ENCODE measurements at regions not wholly inside any gene's neighbourhood (a gene's known extent, or its start where the extent isn't known, plus 50 kb on each side); places are given as distances from the start of the nearest gene placed in this dataset.

DNA sequence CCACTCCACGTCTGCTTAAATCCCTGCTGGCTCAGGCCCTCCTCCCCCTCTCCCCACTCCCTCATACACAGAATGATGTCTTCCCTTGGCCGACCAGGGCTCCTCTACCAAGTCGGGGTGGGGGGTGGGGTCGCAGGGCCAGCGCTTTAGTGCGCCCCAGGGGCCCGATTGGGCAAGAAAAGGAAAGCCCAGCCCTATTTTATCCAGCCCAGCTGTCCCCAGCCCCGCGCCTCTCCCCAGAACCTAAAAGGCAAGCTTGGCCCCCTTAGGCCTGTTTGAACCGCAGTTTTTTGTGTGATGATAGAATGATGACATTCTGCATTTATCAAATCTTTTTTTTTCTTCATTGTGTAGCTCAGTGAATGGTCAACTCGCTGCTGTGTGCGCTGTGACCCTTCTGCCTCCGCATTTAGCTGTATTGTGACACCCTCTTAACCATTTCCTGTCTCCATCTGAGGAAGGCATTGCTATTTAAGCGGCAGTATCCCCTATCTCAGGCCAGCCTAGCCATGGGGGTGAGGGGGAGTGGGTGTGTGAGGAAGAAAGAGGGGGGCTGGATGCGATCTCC lies 231.4 kb downstream of the HAUS1 start:
- TF ChIP-seq ZXDB (tag by site-specific recombination; IDR thresholded peaks at IDR 0.05), result no peak
- no peak for TF ChIP-seq ZNF10 (tag by site-specific recombination; IDR thresholded peaks at IDR 0.05)
- TF ChIP-seq, protein P1, sequence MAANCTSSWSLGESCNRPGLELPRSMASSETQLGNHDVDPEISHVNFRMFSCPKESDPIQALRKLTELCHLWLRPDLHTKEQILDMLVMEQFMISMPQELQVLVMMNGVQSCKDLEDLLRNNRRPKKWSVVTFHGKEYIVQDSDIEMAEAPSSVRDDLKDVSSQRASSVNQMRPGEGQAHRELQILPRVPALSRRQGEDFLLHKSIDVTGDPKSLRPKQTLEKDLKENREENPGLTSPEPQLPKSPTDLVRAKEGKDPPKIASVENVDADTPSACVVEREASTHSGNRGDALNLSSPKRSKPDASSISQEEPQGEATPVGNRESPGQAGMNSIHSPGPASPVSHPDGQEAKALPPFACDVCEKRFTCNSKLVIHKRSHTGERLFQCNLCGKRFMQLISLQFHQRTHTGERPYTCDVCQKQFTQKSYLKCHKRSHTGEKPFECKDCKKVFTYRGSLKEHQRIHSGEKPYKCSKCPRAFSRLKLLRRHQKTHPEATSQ (tag by site-specific recombination; IDR thresholded peaks at IDR 0.05), result no peak
- TF ChIP-seq, protein P2, sequence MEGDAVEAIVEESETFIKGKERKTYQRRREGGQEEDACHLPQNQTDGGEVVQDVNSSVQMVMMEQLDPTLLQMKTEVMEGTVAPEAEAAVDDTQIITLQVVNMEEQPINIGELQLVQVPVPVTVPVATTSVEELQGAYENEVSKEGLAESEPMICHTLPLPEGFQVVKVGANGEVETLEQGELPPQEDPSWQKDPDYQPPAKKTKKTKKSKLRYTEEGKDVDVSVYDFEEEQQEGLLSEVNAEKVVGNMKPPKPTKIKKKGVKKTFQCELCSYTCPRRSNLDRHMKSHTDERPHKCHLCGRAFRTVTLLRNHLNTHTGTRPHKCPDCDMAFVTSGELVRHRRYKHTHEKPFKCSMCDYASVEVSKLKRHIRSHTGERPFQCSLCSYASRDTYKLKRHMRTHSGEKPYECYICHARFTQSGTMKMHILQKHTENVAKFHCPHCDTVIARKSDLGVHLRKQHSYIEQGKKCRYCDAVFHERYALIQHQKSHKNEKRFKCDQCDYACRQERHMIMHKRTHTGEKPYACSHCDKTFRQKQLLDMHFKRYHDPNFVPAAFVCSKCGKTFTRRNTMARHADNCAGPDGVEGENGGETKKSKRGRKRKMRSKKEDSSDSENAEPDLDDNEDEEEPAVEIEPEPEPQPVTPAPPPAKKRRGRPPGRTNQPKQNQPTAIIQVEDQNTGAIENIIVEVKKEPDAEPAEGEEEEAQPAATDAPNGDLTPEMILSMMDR (tag by site-specific recombination; IDR thresholded peaks at IDR 0.05), result no peak
- TF ChIP-seq, protein P3, sequence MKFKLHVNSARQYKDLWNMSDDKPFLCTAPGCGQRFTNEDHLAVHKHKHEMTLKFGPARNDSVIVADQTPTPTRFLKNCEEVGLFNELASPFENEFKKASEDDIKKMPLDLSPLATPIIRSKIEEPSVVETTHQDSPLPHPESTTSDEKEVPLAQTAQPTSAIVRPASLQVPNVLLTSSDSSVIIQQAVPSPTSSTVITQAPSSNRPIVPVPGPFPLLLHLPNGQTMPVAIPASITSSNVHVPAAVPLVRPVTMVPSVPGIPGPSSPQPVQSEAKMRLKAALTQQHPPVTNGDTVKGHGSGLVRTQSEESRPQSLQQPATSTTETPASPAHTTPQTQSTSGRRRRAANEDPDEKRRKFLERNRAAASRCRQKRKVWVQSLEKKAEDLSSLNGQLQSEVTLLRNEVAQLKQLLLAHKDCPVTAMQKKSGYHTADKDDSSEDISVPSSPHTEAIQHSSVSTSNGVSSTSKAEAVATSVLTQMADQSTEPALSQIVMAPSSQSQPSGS (tag by site-specific recombination; IDR thresholded peaks at IDR 0.05; ENCODE audit: low read depth), result no peak
- TF ChIP-seq BCL11B (tag by site-specific recombination; IDR thresholded peaks at IDR 0.05; ENCODE audit: low read depth), result no peak
